GM12865 (cell line): ENCODE measurements at regions not wholly inside any gene's neighbourhood (a gene's known extent, or its start where the extent isn't known, plus 50 kb on each side); places are given as distances from the start of the nearest gene placed in this dataset.
A peak's percentile ranks its signal among the peaks of the same experiment; 100 is the strongest.

Experiments used
- DNase-seq: peaks from one replicate; pipeline ENCODE4 v3.0.0; 2010; ENCODE audit warnings: low read depth
- H3K4me3 ChIP-seq: 2 replicates; pipeline ENCODE4 v1.5.1; 2011; ENCODE audit warnings: mild to moderate bottlenecking, low read depth, low read length, control low read depth
- TF ChIP-seq, protein P1 (sequence below): IDR thresholded peaks from 2 replicates; pipeline ENCODE4 v1.5.1; 2011; ENCODE audit warnings: low read length, control low read depth, low read depth, inconsistent platforms; ENCODE audit not compliant: insufficient read depth; ENCODE audit errors: missing control alignments

DNA sequence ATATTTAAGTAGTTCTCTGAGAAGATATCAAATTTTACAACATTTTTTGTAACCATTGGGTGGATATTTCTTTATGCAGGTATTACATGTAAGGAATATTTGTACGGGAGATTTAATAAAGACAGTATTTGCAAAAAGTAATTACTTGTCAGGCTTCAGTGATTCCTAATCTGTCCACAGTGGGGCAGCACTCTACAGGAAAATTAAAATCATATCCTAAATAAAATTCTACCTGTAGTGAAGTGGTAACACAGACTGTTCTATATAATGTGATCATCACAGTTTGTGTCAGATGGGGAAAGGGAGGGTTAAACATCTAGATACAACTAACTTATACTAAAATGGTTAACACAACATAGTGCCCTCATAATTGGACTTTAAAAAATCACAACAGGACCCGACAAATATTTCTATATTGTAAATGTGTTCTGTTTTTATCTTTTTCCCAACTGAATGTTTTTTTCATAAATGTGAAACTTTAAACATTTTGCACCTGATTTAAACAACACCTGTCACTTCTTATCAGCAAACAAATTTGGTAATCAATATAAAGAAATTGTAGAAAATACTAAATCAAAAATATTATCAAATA is 145.6 kb upstream of the MANEA start:
- TF ChIP-seq, protein P1, sequence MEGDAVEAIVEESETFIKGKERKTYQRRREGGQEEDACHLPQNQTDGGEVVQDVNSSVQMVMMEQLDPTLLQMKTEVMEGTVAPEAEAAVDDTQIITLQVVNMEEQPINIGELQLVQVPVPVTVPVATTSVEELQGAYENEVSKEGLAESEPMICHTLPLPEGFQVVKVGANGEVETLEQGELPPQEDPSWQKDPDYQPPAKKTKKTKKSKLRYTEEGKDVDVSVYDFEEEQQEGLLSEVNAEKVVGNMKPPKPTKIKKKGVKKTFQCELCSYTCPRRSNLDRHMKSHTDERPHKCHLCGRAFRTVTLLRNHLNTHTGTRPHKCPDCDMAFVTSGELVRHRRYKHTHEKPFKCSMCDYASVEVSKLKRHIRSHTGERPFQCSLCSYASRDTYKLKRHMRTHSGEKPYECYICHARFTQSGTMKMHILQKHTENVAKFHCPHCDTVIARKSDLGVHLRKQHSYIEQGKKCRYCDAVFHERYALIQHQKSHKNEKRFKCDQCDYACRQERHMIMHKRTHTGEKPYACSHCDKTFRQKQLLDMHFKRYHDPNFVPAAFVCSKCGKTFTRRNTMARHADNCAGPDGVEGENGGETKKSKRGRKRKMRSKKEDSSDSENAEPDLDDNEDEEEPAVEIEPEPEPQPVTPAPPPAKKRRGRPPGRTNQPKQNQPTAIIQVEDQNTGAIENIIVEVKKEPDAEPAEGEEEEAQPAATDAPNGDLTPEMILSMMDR: peak; percentile 34
- H3K4me3 ChIP-seq: no peak overlapping the region
- peak; percentile 52 for DNase-seq

DNA sequence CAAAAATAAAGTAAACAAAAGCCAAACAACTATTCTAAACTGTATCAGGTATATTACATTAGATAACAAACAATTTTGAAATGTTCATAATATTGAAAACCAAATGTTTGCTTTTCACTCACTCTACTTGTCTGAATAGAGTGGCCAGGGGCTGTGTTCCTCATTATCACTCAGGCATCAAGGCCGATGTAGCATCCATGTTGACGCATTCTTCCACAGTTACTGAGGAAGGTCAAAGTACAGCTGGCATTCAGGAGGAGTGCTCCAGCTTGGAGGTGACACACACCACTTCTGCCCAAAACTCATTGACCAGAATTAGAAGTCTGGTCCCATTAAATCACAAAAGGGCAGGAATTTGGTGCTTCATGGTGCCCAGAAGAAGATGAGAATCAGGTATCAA is 137.6 kb upstream of the MANEA start:
- DNase-seq: no peak
- TF ChIP-seq, protein P1: no peak
- no peak overlapping the region for H3K4me3 ChIP-seq

DNA sequence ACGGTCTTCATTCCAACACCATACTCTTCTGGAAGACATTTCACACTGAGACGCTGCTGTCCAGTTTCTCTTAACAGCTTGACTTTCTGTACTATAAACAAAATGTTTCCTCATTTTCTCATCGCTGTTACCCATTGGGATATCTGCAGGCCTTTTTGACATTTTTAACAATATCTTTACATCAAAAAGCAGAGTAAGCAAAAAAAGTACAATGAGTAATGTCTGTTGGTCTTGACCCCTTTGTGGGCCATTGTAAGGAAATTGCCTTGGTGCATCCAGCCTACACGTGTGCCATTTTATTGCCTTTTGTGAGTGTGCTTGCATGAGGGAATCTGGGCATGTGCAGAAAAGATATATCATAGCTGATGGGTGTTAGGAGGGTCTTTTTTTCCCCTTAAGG is 129.1 kb upstream of the MANEA start:
- H3K4me3 ChIP-seq: no peak overlapping the region
- no peak for DNase-seq
- TF ChIP-seq, protein P1: no peak

DNA sequence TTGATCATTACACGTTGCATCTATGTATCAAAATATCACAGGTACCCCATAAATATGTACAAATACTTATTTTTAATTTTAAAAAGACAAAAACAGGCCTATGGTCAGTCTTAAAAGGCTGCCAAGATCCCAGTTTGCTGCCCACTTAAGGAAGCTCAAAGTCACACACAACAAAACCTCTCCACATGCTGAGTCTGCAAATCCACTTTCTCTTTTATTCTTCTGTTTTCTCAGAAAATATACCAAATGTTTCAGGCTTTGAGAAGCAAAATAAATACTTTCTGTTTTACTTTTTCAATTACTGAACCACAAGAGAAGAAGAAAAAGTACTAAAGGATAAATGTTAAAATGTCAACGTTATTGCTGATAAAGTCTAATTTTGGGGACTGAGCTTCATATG is 107.8 kb upstream of the MANEA start:
- H3K4me3 ChIP-seq: no peak overlapping the region
- DNase-seq: no peak
- TF ChIP-seq, protein P1: no peak

DNA sequence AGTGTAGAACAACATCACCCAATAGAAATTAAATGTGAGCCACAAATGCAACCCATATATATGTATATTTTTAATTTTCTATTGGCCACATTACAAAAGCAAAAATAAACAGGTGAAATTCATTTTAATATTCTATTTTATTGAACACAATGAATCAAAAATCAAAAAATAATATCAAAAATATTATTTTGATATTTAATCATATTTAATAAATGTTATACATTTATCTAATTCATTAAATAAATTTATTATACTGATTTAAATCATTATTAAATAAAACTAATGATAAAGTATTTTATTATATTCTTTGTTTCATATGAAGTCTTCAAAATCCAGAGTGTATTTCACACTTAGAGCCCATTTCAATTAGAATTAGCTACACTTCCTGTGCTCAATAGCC is 98.4 kb upstream of the MANEA start:
- no peak for DNase-seq
- TF ChIP-seq, protein P1: no peak
- H3K4me3 ChIP-seq: no peak overlapping the region

DNA sequence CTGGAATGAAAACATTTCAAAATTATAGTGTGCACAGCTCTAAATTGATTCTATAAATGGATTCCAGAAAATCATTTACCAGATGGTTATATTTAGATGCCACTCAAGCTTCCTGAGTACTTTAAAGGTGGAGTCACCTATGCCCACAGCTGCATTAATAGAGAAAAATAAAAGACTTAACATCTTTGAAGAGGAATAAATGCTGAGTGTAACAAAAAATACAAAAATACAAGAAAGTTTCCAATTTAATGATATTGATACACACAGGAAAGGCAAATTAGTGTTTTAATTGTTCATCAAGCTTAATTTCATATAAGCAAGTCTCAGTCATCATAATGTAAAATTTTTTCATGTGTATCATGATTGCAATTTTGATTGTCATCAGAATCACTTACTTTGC is 89.5 kb upstream of the MANEA start:
- no peak overlapping the region for H3K4me3 ChIP-seq
- TF ChIP-seq, protein P1: no peak
- no peak for DNase-seq

DNA sequence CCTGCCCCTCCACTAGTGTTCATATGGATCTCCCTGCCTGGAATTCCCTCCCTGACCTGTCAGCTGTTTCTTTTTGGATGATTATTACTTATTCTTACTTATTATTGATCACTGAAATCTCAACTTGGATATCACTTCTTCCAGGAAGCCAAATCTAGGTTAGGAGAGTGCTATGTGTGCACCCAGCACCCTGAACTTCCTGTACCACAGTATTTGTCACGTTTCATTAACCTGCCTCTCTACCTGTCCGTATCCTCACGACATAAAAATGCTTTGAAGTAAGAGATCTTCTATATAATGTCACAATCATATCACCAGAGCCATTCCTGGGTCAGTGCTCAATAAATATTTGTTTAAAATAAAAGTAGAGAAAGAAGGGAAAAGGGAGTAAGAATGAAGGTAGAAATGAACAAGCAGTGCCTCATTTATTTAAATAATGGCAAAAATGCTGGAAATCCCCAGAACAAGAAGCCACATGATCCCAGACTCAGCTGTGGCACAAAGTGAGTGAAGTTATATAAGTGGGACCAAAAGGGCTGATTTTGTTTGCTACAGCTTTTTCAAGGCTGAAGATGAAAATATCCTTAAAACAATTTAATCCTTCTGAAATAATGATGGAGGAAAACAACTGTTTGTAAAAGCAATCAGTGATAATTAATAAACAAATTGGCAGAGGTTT is 88.0 kb upstream of the MANEA start:
- TF ChIP-seq, protein P1: no peak
- DNase-seq: no peak
- H3K4me3 ChIP-seq: no peak overlapping the region
